ENCODE measurements at regions not wholly inside any gene's neighbourhood (a gene's known extent, or its start where the extent isn't known, plus 50 kb on each side); places are given as distances from the start of the nearest gene placed in this dataset.

DNA sequence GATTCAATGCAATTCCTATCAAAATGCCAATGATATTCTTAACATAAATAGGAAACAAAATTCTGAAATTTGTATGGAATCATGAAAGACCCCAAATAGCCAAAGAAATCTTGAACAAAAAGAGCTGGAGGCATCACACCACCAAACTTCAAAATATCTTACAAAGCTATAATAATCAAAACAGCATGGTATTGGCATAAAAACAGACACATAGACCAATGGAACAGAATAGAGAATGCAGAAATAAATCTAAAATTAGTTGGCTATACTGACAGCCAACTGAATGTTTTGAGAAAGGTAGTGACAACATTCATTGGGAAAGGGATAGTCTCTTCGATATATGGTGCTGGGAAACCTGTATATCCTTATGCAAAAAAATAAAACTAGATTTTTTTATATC lies 121.9 kb upstream of the ASCC3 start:
- H3K27ac ChIP-seq: no peak overlapping the region
- TF ChIP-seq, protein P1, sequence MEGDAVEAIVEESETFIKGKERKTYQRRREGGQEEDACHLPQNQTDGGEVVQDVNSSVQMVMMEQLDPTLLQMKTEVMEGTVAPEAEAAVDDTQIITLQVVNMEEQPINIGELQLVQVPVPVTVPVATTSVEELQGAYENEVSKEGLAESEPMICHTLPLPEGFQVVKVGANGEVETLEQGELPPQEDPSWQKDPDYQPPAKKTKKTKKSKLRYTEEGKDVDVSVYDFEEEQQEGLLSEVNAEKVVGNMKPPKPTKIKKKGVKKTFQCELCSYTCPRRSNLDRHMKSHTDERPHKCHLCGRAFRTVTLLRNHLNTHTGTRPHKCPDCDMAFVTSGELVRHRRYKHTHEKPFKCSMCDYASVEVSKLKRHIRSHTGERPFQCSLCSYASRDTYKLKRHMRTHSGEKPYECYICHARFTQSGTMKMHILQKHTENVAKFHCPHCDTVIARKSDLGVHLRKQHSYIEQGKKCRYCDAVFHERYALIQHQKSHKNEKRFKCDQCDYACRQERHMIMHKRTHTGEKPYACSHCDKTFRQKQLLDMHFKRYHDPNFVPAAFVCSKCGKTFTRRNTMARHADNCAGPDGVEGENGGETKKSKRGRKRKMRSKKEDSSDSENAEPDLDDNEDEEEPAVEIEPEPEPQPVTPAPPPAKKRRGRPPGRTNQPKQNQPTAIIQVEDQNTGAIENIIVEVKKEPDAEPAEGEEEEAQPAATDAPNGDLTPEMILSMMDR (conservative IDR thresholded peaks at IDR 0.05): no peak

DNA sequence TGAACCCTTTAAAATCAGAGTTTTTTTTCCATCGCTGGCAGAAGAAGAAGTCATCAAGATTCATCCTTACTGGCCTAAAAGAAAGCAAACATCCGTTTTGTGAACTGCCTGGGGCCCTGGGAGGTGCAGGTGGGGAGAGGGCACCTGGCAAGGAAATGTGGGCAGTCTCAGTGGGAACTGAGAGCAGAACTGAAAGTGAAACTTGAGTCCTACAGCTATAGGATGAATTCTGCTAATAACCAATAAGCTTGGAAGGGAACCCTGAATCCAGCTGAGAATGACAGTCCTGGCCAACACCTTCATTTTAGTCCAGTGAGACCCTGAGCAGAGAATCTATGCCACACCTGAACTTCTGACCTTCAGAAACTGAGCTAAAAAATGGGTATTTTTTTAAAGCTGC lies 130.1 kb upstream of the ASCC3 start:
- TF ChIP-seq, protein P1 (conservative IDR thresholded peaks at IDR 0.05): no peak
- no peak overlapping the region for H3K27ac ChIP-seq

DNA sequence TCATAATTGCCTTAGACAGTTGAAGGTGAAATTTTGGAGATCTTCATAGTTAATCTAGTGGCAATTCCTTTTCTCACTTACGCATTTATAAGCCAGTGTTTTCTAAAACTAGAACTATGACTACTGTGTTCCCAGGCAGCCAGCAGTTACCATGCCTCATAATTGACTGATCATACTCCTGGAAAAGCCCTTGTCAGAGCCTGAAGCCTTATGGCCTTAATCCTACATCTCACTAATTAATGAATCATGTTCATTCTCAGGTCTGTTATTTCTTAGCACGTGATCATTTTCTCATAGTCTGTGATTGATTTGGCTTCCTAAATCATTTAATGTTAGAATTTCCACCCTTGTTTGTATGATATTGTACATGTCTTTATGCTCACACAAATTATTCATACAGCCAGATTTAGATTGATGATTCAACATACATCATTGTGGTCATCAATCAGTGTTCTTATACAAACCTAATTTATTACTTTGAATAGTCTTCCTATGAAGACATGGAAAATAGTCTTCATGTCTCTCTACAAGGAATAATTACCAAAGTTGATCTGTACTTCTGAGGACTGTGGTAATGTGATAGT lies 132.6 kb upstream of the ASCC3 start:
- no peak overlapping the region for H3K27ac ChIP-seq
- TF ChIP-seq, protein P1 (conservative IDR thresholded peaks at IDR 0.05): no peak

DNA sequence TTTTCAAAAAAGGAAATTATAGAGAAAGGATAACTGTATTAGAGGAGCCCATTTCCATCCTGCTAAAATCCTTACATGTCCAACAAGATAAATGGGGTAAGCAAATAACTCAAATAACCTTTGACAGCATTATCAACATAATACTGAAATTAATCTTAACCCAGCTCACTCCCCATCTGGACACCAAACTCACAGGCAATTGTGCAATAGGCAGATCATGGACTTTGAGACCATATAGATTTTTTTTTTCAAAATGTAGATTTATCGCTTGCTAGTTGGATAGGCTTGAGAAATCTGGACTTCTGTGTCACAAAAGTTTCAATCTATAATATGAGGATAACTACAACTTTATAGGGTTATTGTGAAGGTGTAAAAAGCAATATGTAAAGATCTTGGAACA lies 134.4 kb upstream of the ASCC3 start:
- no peak overlapping the region for H3K27ac ChIP-seq
- TF ChIP-seq, protein P1 (conservative IDR thresholded peaks at IDR 0.05): no peak

DNA sequence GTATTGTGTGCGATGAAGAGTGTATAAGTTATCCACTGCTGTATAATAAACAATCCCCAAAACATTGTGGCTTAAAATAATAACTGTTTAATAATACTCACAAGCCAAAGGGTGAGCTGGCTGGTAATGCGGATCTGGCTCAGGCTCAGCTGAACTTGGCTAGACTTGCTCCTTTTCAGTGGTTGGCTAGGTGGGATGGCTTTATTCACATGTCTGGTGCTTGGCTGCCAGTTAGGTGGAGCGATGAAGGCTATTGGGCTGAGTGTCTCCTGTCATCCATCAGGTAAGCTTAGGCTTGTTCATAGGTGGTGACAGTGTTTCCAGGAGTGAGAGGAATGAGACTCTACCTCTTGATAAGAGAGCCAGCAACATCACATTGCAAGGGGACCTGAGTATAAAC lies 135.0 kb upstream of the ASCC3 start:
- no peak overlapping the region for H3K27ac ChIP-seq
- TF ChIP-seq, protein P1 (conservative IDR thresholded peaks at IDR 0.05): no peak

DNA sequence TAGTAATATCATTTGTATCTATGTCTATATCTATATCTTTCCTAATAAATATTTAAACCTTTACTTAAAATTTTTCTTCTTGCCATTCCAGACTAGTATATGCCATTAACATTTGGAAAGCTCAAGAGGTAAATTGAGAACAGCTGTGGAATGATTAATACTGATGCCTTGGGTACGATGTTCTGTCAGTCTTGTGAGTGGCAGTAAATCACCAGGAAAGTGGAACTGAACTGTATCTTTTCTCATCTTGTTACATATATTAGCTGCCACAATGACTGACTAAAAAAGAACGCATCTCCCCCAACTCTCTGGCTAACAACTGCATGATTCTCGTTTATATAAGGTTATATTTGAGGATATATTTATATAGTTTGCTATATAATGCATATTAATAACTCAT lies 137.0 kb upstream of the ASCC3 start:
- no peak overlapping the region for H3K27ac ChIP-seq
- TF ChIP-seq, protein P1 (conservative IDR thresholded peaks at IDR 0.05): no peak

DNA sequence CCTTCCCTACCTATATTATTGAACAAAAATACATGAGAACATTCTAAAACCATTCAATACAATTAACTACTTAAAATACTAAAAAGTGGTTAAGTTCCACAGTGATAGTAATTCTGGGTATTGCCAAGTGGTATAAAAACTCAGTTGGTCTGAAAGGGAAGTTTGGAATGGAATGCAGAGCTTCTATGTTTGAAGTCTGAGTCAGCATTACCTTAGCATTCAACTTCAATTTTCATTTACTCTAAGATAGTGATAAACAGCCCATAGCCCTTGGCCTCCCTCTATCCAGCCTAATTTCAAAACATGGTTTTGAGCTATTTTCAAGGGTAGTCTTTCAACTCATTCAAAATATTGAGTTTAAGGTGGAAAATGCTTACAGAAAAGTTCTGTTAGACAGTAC lies 140.4 kb upstream of the ASCC3 start:
- no peak overlapping the region for H3K27ac ChIP-seq
- TF ChIP-seq, protein P1 (conservative IDR thresholded peaks at IDR 0.05): no peak

Measured in VCaP (cell line).